HG02973 (cell line): ENCODE measurements at regions not wholly inside any gene's neighbourhood (a gene's known extent, or its start where the extent isn't known, plus 50 kb on each side); places are given as distances from the start of the nearest gene placed in this dataset.

Experiments used
- ATAC-seq: cut with Tn5 transposase; IDR thresholded peaks from one replicate; pipeline ENCODE4 v1.9.1; 2021; ENCODE audit warnings: moderate library complexity; ENCODE audit not compliant: unreplicated experiment

DNA sequence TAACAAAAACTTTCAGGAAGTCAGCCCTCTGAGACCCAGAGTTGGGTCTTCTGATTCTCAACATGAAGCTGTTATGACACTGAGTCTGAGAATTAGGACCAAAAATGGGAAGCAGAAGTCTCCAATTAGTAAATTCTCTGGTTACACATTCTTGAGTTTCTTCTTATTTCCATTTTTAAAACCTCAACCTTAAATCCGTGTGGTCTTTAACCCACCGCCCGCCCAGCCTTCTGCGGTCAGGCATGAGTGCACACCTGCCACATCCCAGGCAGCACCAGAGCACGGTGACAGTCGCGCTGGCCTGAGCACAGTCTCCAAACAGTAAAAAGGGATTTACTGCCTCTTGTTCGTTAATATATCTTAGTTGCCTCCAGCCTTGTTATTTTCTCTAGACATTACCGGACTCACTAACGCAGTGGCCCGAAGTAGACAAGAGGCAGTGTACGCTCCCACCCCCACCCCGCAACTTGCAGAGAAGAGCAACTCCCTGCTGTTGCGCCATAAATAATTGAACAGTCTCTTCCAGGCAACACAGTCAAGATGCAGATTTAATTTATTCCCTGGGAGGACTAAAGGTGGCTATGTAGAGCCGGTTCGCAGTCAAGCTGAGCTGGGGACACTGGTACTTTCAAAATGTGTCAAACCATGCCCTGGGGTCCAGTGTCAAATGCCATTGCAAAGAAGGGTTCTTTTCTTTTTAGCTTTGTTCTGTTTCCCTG, 147.0 kb upstream of the CELF2 start:
- ATAC-seq, result no peak

DNA sequence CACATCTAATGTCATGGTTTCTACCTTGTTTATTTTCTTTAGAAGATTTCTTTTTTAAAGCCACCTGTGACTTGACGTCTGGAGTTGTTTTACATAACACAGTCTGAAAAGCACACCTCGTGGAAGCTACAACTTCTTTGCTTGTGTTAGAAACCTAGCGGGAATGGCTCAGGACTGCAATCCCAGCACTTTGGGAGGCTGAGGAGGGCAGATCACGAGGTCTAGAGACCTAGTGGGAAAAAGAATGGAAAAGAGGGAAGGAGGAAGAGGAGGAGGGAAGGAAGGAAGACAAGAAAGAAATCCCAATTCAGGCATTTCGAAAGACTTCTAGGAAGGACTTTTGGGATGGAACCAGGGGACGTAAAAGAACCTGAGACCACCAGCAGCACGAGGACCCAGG, 146.3 kb upstream of the CELF2 start:
- ATAC-seq, result no peak

DNA sequence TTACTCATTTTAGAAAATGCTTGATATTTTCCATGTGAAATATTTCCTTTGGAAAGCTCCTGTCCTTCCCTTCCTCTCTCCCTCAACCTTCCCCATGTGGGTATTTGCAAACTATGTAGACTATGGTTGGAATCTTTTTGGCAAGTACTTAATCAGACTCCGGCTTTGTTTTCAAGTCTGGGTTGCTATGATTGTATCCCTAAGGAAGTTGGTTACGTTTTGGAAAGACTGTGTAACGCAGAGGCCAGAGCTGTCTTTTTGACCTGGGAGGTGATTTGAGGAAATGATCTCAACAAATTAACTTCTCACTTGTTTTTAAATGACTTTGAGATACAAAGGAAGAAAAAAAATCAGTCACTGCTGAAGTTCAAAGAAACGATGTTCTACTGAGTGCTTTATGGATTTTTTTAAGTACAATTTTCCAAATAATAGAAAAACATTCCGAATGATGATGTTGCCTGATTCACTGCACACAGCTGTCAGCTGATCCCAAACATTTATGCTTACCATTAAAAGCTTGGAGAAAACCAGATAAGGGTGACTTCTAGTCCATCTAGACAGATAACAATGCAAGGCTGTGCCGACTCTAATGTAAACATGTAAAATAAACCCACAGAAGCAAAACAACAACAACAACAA, 145.5 kb upstream of the CELF2 start:
- ATAC-seq, result no peak

DNA sequence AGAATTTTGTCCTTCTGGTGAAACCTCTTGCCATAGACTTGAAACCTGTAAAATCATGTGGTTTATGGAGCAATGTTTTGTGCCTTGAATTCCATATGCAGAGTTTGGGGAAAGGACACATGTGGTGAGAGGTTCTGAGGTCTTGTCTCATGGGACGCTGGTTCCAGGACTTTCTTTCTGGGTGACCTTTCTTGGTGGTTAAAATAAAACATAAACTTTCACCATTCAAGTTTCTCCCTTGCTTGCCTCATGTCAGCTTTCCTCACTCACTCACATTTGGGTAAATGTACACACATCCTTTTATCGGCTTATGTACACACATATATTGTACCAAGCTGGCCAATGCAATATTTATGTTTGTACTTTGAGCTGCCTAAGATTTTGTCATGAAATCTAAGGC, 144.9 kb upstream of the CELF2 start:
- ATAC-seq, result no peak

DNA sequence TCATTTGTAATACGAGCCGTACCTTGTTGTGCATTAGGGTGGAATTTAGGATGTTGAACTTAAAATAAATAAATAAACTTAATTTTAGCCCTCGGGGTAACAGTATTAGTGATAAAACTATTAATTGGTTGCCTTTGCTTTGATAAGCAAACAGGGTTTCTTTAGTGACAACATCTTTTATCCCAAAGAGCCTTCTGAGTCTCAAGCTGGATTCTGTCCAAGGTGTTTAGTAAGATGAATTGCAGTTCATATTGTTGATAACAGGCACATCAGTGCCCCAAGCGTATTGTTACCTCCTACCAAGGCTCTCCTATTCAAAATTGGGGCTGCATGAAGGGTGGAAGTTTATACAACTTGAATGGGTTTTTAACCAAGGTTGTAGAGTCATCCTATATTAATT, 144.4 kb upstream of the CELF2 start:
- ATAC-seq, result no peak

DNA sequence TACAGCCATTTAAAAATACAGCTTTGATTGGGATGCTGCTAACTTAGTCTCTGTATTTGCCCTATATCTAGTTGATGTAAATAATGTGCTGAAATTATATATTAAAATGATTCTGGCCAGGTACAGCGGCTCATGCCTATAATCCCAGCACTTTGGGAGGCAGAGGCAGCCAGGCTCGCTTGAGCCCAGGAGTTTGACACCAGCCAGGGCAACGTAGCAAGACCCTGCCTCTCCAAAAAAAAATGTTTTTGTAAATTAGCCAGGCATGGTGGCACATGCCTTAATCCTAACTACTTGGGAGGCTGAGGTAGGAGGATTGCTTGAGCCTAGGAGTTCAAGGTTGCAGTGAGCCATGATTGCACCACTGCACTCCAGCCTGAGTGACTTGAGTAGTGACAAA, 143.8 kb upstream of the CELF2 start:
- no peak for ATAC-seq

DNA sequence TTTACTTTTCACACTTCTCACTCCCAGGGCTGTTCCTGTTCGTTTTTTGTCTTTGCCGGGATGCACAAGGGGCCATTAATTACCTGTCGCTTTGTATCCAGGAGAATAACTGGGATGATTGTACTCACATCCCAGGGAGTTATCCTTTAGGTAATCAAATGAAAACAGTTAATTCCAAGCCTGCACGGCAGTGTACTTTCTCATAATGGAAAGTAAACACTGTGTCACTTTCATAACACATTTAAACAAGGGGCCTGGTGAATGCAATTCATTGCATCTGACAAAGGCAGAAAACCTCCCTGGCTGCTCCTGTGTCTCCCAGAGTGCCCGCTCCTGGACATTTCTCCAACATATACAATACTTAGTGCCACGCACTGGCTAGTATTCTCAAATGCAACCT, 138.7 kb upstream of the CELF2 start:
- no peak for ATAC-seq

DNA sequence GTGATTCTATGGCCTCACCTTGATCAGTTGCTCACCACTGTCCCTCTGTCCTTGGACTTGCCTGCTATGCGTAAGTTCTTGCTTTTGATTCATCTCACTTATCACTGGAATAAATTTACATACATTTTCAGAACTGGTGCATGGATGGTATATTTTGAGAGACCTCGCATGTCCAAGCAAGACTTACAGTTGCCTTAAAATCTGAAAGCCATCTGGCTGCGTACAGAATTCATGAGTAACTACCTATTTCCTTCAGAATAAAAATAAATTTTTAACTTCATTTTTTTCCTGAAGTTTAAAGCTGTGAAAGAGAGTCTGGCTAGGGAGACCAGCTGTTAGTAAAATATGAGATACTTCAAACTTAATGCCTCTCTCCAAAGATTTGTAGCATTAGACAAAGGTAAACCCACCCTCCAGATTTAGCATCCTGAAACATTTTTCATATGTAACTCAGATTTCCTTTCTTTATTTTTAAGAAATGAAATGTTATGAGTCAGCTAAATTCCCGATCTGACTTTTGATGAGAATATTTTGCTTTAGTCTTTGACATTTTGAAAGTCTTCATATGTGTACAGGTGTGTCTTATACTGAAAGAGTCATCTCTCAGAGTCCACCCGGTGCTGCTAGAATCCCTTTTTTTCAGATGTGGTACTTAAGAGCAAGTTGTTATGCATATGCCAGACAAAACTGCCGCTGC, 136.4 kb upstream of the CELF2 start:
- no peak for ATAC-seq

DNA sequence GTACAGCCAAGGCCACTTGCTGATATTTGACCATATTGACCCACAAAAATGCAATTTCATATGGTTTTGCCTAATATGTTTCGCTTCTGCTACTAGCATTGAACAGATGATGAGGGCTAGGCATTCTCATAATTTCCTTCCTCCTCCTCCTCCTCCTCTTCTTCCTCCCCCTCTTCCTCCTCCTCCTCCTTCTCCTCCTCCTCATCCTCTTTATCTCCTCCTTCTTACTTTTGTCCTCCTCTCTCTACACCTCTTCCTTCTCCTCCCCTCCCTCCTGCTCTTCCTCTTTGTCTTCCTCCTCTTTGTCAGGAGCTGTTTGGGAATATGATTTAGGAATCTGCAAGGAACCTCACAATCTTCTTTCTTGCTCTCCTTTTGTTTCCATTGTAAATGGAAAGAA, 133.9 kb upstream of the CELF2 start:
- no peak for ATAC-seq

DNA sequence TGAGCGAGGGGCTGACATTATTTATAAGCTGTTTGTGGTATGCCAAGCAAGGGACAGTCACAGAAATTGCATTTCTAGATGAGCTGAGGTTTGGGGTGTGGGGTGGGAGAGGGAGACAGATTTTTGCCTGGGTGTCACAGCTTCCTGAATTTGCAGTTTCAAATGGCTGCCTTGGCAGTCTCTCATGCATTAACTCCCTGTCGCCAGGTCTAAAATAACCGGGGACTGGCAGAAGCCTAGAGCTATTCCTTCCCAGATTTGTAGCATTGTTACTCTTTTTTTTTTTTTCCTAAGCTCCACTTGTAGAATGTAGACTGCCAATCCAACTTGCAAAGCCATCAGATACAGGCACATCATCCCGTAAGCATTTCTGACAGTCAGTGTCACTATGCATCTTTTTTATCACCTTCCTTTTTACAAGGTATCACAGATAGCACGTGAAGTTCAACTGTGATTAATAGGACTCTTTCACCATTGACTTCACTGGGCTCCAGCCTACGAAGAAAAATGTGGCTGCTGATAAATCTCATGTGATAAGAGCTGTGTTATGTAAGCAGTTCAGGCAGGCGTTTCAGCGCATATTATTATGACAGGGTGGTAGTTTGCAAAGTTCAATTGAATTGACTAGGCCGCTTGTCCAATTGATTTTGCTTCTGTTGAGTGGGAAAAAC, 130.7 kb upstream of the CELF2 start:
- ATAC-seq, result no peak

DNA sequence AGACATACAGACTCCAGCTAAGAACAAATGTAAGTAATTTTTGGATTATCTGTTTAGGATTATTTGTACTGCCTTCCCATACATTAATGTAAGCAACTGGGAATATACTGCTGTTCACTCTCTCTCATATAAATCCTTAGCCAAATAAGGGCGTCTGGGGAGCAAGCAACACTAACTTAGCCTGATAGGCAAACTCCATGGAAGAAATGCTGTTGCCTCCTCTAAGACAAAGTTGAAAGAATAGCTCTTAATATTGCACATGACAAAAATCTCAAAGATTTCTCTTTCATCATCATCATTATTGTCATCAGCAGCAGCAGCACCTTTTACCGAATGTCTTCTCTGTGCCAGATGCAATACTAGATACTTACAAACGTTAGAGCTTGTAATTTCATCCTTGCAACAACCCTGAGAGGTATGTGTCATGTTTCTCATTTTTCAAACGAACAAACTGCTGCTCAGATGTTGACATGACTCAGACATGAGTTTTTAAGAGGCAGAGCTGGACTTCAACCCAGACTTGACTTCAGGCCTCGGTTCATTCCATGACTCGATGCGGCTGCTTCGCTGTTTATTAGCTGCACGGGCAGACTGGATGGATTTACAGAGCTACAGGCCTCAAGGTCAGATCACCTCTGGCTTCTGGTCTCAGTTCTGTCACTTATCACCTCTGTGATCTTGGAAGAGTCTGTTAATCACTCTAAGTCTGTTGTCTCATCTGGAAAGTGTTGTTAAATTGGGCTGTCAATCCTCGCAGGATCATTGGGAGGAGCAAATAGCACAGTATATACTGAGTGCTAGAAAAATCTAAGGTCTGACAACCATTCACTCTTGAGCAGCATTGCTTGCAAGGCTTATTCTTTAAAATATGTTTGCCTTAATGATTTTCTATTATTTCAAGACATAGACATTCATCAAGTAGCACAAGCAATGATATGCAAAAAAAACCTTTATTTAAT, 126.3 kb upstream of the CELF2 start:
- no peak for ATAC-seq

DNA sequence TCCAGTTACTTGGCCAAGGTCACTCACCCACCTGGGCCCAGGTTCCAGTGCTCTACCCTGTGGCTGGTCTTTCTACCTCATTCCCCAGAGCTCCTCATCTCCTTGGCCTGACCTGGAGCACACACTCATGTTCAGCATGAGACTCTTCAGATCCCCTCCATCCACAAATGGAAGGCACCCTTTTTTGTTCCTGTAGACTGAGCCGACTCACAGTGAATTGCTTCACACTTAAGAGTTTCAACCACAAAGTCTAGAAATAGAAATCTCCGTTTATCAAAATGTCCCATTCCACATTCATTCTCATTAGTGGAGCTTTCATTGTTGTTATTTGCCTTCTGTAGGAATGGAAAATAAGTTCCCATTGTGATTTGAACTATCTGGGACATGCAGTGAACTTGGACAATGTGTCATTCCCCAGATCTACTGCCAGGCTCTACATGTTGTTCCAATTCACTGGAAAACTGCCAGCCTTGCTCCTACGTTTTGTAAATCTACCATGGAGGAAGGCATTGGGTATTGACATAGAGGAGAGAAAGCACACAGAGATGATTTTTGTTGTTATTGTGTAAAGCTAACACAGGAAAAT, 125.3 kb upstream of the CELF2 start:
- ATAC-seq, result no peak

DNA sequence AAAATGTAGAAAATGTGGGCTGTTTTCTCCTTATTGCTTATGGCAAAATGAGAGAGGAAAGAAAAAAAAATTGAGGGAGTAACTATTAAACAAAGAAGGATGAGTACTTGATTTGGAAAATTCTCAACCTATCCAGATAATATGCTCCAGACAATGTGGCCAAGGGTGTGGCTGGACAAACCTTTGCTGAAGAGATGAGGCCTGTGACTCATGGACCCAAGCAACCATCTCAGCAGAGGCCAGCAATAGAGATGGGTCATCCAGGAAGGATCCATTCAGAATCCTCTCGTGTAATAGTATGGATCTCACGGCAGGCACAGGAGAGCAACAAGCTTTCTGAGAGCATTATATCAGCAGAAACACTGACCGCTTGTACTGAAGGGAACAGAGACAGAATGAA, 120.3 kb upstream of the CELF2 start:
- no peak for ATAC-seq

DNA sequence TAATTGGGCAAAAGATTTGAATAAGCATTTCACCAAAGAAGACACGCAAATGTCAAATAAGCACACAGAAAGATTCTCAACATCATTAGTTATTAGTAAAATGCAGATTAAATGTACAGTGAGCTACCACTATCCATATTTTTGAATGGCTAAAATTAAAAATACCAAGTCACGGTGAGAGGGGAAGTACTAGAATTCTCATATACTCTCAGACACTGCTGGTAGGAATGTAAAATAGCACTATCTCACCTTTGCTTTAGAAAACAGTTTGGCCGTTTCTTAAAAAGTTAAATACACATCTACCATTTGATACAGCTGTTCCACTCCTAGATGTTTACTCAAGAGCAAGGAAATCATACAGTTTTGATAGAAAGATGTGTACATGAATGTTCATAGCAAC, 115.8 kb upstream of the CELF2 start:
- ATAC-seq, result no peak

DNA sequence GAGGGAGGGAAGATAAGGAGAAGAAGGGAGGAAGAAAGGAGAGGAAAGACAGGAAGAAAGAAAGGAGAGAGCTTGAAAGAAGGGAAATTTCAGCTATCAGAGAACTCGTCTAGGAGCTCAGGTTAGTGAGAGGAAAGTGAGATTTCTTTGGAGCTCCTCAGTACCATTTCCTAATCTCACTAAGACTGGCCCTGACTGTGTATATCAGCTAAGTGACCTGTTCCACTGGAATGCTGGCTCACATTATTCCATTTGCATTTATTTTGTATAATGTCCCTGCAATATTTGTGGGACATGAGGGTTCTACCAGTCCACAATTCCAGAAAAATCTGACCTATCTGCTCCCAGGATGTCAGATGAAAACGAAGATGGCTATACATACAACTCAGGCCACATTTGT, 114.7 kb upstream of the CELF2 start:
- no peak for ATAC-seq

DNA sequence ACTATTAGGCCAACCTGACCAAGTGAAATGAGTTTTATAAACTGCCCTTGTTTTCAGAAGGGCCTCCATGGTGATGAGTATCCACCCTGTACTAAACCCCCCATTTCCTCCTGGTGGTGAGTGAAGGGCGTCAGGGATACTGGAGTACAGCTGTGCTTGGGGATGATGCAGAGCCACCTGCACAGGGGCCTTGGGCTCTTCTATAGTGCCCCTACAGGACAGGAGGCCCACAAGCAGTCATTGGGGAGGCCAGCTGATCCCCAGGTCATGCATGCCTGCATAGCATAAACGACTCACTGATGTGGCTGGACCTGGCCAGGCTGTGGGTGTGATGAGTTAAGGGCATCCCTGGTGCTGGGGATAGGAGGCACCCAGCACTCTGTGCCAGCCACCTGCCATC, 114.1 kb upstream of the CELF2 start:
- no peak for ATAC-seq

DNA sequence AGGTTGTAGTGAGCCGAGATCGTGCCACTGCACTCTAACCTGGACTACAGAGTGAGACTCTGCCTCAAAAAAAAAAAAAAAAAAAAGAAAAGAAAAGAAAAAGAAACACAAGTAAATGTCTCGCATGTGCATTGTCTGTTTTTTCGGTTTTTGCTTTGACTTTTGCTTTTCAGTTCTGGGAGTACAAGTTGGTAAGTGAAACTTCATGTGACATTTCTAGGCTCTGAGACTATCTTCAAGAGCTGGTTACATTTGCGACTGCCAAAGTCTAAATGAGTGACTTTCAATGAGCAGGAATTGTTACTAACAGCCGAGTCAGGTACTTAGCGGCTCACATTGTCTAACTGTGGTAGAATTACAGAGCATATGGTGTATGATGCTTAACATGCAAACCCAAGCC, 107.0 kb upstream of the CELF2 start:
- no peak for ATAC-seq

DNA sequence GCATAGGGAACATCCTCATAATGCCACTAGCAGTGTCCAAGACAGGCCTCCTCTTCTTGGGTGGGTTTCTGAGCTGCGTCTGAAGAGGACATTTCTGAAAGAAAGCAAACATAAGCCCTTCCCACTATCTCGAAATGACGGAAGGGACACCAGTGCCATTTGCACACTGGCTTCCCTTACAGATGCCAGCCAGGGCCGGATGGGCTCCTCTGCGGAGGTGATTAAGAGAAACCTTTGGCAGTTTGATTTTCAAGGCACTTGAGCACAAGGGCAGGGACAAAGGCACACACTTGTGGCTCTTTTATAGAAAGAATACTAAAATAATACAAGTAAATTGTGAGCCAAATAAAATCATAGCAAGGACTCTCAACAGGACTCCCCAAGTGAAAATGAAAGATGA, 106.6 kb upstream of the CELF2 start:
- ATAC-seq, result no peak

DNA sequence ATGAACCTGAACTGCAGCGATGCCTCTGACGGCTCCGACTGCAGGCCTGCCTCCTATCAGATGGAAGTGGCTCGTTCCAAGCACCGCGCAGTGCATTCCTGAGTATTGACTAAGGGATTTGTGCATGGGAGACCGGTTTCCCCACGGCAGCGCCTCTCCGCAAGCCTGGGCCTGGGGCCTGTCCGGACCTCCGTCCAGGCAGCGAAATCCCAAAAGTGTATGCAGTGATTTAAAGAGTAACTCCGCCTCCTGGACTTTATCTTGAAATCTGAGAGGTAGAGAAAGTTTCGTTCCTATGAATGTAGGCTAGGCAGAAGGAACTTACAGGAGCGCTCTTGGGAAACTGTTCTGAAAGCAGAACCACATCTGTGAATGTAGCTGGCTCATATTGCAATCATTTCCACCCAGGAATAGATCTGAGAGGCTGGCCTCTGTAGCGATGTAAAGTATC, 106.2 kb upstream of the CELF2 start:
- ATAC-seq, result no peak

DNA sequence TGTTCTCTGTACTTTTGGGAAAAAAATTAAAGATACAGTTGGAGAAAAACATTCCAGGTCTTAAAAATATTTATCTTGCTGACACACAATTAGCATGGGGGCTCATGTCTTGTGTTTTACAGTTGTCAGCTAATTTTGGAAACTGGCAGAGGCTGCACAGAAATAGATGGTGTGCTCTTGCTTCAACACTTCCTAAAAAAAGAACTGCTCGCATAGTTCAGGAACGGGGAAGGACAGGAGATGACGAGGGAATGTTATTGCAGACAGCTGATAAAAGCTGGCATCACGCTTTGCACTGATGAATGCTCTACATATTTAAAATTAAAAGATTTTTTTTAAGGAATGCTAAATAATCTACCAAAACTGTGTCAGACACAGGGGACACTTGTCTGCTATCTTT, 103.5 kb upstream of the CELF2 start:
- no peak for ATAC-seq
